Left lung (tissue), 4 donors: ENCODE measurements at regions not wholly inside any gene's neighbourhood (a gene's known extent, or its start where the extent isn't known, plus 50 kb on each side); places are given as distances from the start of the nearest gene placed in this dataset.

ENCODE experiments used
- ATAC-seq: fragments of 200-7000 bp; cut with Tn5 transposase; one replicate; pipeline ENCODE4 v1.9.1; 2020; ENCODE audit warnings: moderate library complexity
- DNase-seq, 4 donors: peaks; one replicate each; pipeline ENCODE4 v3.0.0-alpha.2; 2013 to 2020
- H3K27ac ChIP-seq, 2 donors: fragments of 200-600 bp; sonication (generic) in 1 of 2; one replicate each; pipeline versions ENCODE4 v1.5.0 to v1.8.0; 2020 to 2021
- H3K27me3 ChIP-seq, 2 donors: fragments of 200-600 bp; sonication (generic) in 1 of 2; one replicate each; pipeline versions ENCODE4 v1.5.0 to v1.8.0; 2020 to 2021
- H3K36me3 ChIP-seq, 2 donors: fragments of 200-600 bp; sonication (generic) in 1 of 2; one replicate each; pipeline versions ENCODE4 v1.5.0 to v1.8.0; 2020 to 2021
- H3K4me1 ChIP-seq, 2 donors: fragments of 200-600 bp; one replicate each; pipeline ENCODE4 v1.8.0; 2021
- H3K4me3 ChIP-seq, 2 donors: fragments of 200-600 bp; sonication (generic) in 1 of 2; one replicate each; pipeline versions ENCODE4 v1.5.0 to v1.8.0; 2020 to 2021; ENCODE audit warnings: mild to moderate bottlenecking in 1 of 2
- H3K9me3 ChIP-seq, 2 donors: fragments of 200-600 bp; sonication (generic) in 1 of 2; one replicate each; pipeline versions ENCODE4 v1.5.0 to v1.8.0; 2020 to 2021
- CTCF ChIP-seq, 2 donors: fragments of 200-600 bp; sonication (generic) in 1 of 2; IDR thresholded peaks; one replicate each; pipeline versions ENCODE4 v1.5.0 to v1.8.0; 2021; ENCODE audit warnings: antibody characterized with exemption in 2 of 2
- intact Hi-C, 2 donors: fragments of 100-400 bp; cut with DNase I; formaldehyde crosslinking; loops; one replicate each; pipeline versions ENCODE4 v1.11.2 to v1.14.2; 2022
- donor health status: DM: no; HTN: yes; CAD: no.
- donor health status: DM: no; HTN: no; CAD: no.

- DNase-seq (no peak), ATAC-seq (no peak)
- H3K36me3 ChIP-seq, result no peaks in the 10 kb centered on the region
- no peaks in the 10 kb centered on the region for H3K9me3 ChIP-seq
- H3K4me3 ChIP-seq, result no peak overlapping the region
- TF ChIP-seq CTCF (IDR thresholded peaks at IDR 0.05), result no peak
- H3K27ac ChIP-seq, result no peak overlapping the region
- no peaks in the 10 kb centered on the region for H3K4me1 ChIP-seq
- intact Hi-C loops, result no loop called here
- H3K27me3 ChIP-seq, result no peaks in the 10 kb centered on the region
These were observed 252.5 kb upstream of the SEMA6A start for GRCh38 chr5:116827078-116827477.

- DNase-seq (no peak), ATAC-seq (no peak)
- no peaks in the 10 kb centered on the region for H3K36me3 ChIP-seq
- H3K4me1 ChIP-seq, result no peaks in the 10 kb centered on the region
- H3K9me3 ChIP-seq, result no peaks in the 10 kb centered on the region
- no peak overlapping the region for H3K27ac ChIP-seq
- no peak for TF ChIP-seq CTCF (IDR thresholded peaks at IDR 0.05)
- intact Hi-C loops, result no loop called here
- H3K4me3 ChIP-seq, result no peak overlapping the region
- H3K27me3 ChIP-seq, result no peaks in the 10 kb centered on the region
These were observed 250.9 kb upstream of the SEMA6A start for GRCh38 chr5:116825486-116825885.

- intact Hi-C loops, result no loop called here
- H3K4me1 ChIP-seq, result no peaks in the 10 kb centered on the region
- no peak for ATAC-seq
These were observed 250.3 kb upstream of the SEMA6A start for GRCh38 chr5:116824751-116825438.

GRCh38 chr5:116814626-116815385 is 240.2 kb upstream of the SEMA6A start:
- no peaks in the 10 kb centered on the region for H3K36me3 ChIP-seq
- H3K27me3 ChIP-seq, result no peaks in the 10 kb centered on the region
- ATAC-seq (no peak), DNase-seq (no peak)
- no peaks in the 10 kb centered on the region for H3K9me3 ChIP-seq
- H3K27ac ChIP-seq, result no peak overlapping the region
- no peak overlapping the region for H3K4me3 ChIP-seq
- intact Hi-C loops, result no loop called here
- TF ChIP-seq CTCF (IDR thresholded peaks at IDR 0.05), result no peak
- no peaks in the 10 kb centered on the region for H3K4me1 ChIP-seq

More at GRCh38 chr5:116824751-116825438, 250.3 kb upstream of the SEMA6A start:
- H3K27me3 ChIP-seq, result no peaks in the 10 kb centered on the region
- H3K36me3 ChIP-seq, result no peaks in the 10 kb centered on the region
- DNase-seq, result no peak
- TF ChIP-seq CTCF (IDR thresholded peaks at IDR 0.05), result no peak
- H3K9me3 ChIP-seq, result no peaks in the 10 kb centered on the region
- no peak overlapping the region for H3K27ac ChIP-seq
- H3K4me3 ChIP-seq, result no peak overlapping the region

GRCh38 chr5:116813906-116814305 is 239.3 kb upstream of the SEMA6A start:
- Histone ChIP-seq H3K9me3 (no peaks in the 10 kb centered on the region), H3K36me3 (no peaks in the 10 kb centered on the region), H3K27me3 (no peaks in the 10 kb centered on the region), H3K27ac (no peak overlapping the region), H3K4me1 (no peaks in the 10 kb centered on the region), H3K4me3 (no peak overlapping the region)
- ATAC-seq (no peak), DNase-seq (no peak)
- intact Hi-C loops, result no loop called here
- no peak for TF ChIP-seq CTCF (IDR thresholded peaks at IDR 0.05)
